IPS-15b (cell line): ENCODE measurements at regions not wholly inside any gene's neighbourhood (a gene's known extent, or its start where the extent isn't known, plus 50 kb on each side); places are given as distances from the start of the nearest gene placed in this dataset.
"Not testable (repeated sequence)": the region's sequence is repeated elsewhere in the genome, so short reads cannot be mapped to it uniquely, and the experiment has no call there.

ENCODE experiments used
- H3K27me3 ChIP-seq: one replicate; pipeline ENCODE4 v1.6.1; 2013; ENCODE audit warnings: low read length; ENCODE audit not compliant: control insufficient read depth, insufficient read depth
- H3K36me3 ChIP-seq: one replicate; pipeline ENCODE4 v1.6.1; 2013; ENCODE audit warnings: low read length; ENCODE audit not compliant: control insufficient read depth, insufficient read depth
- H3K4me1 ChIP-seq: one replicate; pipeline ENCODE4 v1.6.1; 2013; ENCODE audit warnings: mild to moderate bottlenecking, low read length; ENCODE audit not compliant: control insufficient read depth, insufficient read depth
- H3K4me3 ChIP-seq: one replicate; pipeline ENCODE4 v1.5.1; 2013; ENCODE audit warnings: low read depth, low read length
- H3K9ac ChIP-seq: one replicate; pipeline ENCODE4 v1.6.1; 2013; ENCODE audit warnings: low read depth, mild to moderate bottlenecking, low read length
- H3K9me3 ChIP-seq: one replicate; pipeline ENCODE4 v1.6.1; 2013; ENCODE audit warnings: mild to moderate bottlenecking, low read length; ENCODE audit not compliant: control insufficient read depth, insufficient read depth

DNA sequence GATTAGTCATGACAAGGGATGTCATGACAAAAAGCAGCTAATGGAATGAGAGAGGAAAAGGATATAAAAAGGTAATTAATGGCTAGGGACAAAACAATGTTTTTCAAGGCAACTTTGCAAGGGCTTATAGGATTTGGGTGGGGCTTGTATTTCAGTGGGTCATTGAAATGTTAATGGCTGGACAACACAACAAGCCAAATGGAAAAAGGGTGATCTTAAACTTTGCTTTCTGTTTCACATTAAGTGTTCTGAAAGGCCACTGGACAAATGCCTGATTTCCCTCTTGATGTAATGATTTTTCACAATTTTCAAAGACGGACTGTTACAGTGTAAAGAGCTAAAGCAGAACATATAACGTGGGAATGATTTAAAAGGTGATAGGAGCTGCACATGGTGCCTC is 345.0 kb downstream of the TUSC7 start:
- H3K27me3 ChIP-seq, result no peaks in the 10 kb centered on the region
- H3K4me3 ChIP-seq, result no peak overlapping the region
- peaks cover 20% of the 10 kb centered on the region for H3K4me1 ChIP-seq
- H3K9me3 ChIP-seq, result no peaks in the 10 kb centered on the region
- H3K9ac ChIP-seq, result no peak overlapping the region
- no peaks in the 10 kb centered on the region for H3K36me3 ChIP-seq

DNA sequence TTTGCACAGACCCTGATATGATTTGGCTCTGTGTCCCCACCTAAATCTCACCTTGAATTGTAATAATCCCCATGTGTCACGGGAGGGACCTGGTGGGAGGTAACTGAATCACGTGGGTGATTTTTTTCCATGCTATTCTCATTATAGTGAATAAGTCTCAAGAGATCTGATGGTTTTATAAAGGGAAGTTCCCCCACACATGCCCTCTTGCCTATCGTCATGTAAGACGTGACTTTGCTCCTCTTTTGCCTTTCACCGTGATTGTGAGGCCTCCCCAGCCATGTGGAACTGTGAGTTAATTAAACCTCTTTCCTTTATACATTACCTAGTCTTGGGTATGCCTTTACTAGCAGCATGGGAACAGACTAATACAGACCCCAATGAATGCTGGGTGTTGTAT is 347.4 kb downstream of the TUSC7 start:
- H3K27me3 ChIP-seq, H3K9ac ChIP-seq, H3K36me3 ChIP-seq, H3K9me3 ChIP-seq, H3K4me3 ChIP-seq: not testable (repeated sequence)
- H3K4me1 ChIP-seq, result peaks cover 37% of the 10 kb centered on the region

DNA sequence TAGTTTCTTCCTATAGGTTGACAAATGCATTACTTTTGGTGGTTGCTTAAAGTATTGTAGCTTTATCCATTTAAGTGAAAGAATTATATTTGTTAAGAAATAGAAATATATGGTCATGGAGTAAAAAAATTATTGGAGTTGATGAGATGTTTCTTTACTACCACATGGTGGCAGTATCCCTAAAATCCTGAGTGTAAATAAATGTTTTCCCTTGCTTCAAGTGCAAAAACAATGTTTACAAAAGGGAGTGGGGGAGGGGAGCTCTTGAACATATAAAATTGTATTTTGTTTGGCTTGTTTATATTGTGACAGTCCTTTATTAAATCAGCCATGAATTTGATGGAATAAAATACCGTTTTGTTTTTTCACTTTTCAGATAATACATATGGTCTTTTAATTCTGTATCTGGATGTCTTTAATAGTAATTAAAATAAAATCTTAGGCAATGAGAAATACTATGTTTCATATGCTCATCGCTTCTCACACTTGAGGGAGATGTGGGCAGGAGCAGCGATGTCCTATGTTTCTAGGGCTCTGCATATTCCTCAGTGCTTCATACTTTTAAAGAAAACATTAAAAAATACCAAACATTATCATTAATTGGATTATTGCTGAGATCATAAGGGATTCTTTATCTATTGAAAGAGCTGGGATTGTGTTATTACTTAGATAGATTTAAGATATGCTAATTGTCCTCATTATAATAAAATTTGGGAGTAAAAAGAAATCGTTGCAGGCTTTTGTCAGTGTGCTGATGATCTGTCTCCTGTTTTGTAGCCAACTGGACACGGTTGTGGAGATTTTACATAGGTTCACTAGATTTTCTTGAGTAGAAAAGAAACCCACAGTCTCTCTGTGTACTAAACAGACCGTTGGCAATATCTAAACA is 349.7 kb downstream of the TUSC7 start:
- no peaks in the 10 kb centered on the region for H3K36me3 ChIP-seq
- H3K4me1 ChIP-seq, result peaks cover 34% of the 10 kb centered on the region
- H3K27me3 ChIP-seq, result no peaks in the 10 kb centered on the region
- no peak overlapping the region for H3K9ac ChIP-seq
- H3K4me3 ChIP-seq, result no peak overlapping the region
- no peaks in the 10 kb centered on the region for H3K9me3 ChIP-seq

DNA sequence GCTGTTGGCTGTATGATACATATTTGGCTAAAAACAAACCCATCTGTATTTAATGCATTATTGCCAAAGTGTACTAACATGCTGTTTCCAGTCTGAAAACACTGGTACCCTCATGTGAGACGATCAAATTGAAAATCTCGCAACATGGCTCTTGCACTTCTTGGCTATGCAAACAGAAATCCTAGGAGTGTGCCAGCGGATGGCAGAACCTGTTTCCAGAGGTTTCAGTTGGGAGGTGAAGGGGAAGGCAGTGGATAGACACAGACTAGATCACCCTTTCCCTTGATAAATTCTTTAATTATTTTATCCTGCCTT is 350.3 kb downstream of the TUSC7 start:
- peaks cover 28% of the 10 kb centered on the region for H3K4me1 ChIP-seq
- no peaks in the 10 kb centered on the region for H3K27me3 ChIP-seq
- H3K36me3 ChIP-seq, result no peaks in the 10 kb centered on the region
- H3K9me3 ChIP-seq, result no peaks in the 10 kb centered on the region
- no peak overlapping the region for H3K4me3 ChIP-seq
- no peak overlapping the region for H3K9ac ChIP-seq

DNA sequence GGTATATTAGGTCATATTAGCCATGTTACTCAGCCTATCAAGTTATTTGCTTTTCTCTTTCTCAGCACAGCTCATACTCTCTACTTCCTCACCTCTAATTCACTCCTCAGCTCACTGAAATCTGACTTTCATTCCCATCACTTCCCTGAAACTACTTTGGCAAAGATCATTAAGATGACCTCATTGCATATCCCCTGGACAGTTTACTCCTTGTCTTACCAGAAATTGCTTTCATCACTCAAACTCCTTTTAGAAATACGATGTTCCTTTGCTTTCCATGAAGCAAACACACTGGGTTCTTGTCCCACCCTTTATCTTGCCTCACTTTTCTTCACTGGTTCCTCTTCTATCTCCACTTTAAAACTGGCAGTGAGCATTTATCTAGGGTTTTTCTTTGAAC is 354.4 kb downstream of the TUSC7 start:
- no peak overlapping the region for H3K4me3 ChIP-seq
- H3K36me3 ChIP-seq, result no peaks in the 10 kb centered on the region
- no peak overlapping the region for H3K9ac ChIP-seq
- H3K27me3 ChIP-seq, result no peaks in the 10 kb centered on the region
- H3K9me3 ChIP-seq, result no peaks in the 10 kb centered on the region
- peaks cover 24% of the 10 kb centered on the region for H3K4me1 ChIP-seq

DNA sequence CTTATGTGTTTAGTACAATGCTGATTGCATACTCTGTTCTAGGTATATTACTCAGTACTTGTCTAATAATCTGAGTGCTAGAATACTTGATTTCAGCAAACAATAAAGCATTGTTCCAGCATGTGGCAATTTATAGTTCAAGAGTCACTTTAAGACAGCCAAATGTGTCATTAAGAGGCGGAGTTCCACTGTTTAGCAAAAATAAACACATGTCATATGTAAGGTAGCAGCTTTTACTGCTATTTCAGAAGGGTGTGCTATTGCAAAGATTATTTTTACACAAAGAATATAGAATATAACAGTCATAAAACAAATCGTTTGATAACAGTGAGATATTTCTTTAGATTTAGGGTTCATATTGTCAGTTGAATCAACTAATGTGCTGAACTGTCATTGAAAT is 358.7 kb downstream of the TUSC7 start:
- Histone ChIP-seq H3K4me1 (no peaks in the 10 kb centered on the region), H3K27me3 (no peaks in the 10 kb centered on the region), H3K36me3 (no peaks in the 10 kb centered on the region), H3K4me3 (no peak overlapping the region), H3K9ac (no peak overlapping the region), H3K9me3 (no peaks in the 10 kb centered on the region)

DNA sequence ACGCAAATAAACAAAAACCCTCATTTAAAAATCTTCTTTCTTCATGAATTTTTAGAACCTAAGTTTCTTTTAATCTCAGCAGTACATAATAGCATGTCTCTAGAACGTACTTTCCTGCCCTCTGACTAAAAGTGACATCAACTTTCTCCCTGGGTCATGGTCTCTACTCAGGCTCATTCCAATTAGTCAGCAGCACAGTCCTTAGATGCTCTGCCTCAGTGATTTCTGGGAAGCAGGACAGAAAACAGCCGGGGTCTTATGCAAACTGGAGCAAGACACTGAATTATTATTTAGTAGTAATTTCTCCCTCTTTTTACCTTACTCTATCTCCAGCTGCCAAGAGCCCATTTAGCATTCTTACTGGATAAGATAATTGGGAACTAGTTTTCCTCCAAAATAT is 365.2 kb downstream of the TUSC7 start:
- Histone ChIP-seq H3K27me3 (no peaks in the 10 kb centered on the region), H3K4me1 (peaks cover under 1% of the 10 kb centered on the region), H3K9ac (no peak overlapping the region), H3K9me3 (no peaks in the 10 kb centered on the region), H3K4me3 (no peak overlapping the region), H3K36me3 (no peaks in the 10 kb centered on the region)

DNA sequence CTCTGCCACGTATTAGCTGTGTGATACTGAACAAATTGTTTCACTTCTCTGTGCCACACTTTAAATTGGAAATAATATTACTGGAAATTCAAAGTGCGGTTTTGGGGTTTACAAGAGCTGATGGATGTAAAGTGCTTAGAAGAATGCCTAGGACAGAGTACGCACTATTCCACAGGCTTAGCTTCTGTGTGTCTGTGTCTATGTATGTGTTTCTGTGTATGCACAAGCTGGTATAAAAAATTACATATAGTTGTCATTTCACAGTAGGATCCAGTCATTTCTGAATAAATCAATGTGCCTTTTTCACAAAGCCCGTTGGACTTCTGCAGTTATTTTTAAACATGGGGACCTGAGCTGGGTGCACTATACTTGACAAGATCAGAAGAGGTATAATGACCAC is 370.4 kb downstream of the TUSC7 start:
- H3K4me3 ChIP-seq, result no peak overlapping the region
- H3K4me1 ChIP-seq, result peaks cover 9% of the 10 kb centered on the region
- no peaks in the 10 kb centered on the region for H3K36me3 ChIP-seq
- no peak overlapping the region for H3K9ac ChIP-seq
- no peaks in the 10 kb centered on the region for H3K9me3 ChIP-seq
- no peaks in the 10 kb centered on the region for H3K27me3 ChIP-seq

DNA sequence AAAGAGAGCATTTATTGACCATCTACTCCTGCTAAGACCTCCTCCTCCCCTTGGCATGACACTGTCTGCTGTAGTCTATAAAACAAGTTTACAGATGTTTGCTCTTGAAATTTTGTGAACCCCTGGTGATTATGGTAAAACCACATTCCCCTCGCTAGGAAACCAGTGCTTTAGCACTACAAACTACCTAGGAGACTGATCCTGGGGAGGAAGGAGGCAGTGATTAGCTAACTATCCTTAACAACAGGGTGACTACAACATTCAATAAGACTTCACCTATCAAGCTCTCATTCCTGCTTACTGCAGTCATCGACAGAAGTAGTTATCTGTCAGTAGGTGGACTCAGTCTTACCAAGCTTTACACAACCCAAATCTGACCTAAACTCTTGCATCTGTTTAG is 371.3 kb downstream of the TUSC7 start:
- H3K9me3 ChIP-seq, result no peaks in the 10 kb centered on the region
- H3K4me1 ChIP-seq, result peaks cover 9% of the 10 kb centered on the region
- no peak overlapping the region for H3K4me3 ChIP-seq
- H3K36me3 ChIP-seq, result no peaks in the 10 kb centered on the region
- H3K27me3 ChIP-seq, result no peaks in the 10 kb centered on the region
- no peak overlapping the region for H3K9ac ChIP-seq

DNA sequence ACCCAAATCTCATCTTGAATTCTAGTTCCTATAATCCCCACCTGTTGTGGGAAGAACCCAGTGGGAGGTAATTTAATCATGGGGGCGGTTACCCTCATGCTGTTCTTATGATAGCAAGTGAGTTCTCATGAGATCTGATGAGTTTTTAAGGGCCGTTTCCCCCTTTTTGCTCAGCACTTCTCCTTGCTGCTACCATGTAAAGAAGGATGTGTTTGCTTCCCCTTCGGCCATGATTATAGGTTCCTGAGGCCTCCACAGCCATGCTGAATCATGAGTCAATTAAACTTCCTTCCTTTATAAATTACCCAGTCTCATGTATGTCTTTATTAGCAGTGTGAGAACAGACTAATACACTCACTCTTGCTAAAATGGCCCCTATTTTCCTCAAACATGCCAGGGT is 374.7 kb downstream of the TUSC7 start:
- Histone ChIP-seq H3K4me1 (peaks cover 9% of the 10 kb centered on the region), H3K9me3 (no peaks in the 10 kb centered on the region), H3K27me3 (no peaks in the 10 kb centered on the region), H3K9ac (no peak overlapping the region), H3K4me3 (no peak overlapping the region), H3K36me3 (no peaks in the 10 kb centered on the region)

DNA sequence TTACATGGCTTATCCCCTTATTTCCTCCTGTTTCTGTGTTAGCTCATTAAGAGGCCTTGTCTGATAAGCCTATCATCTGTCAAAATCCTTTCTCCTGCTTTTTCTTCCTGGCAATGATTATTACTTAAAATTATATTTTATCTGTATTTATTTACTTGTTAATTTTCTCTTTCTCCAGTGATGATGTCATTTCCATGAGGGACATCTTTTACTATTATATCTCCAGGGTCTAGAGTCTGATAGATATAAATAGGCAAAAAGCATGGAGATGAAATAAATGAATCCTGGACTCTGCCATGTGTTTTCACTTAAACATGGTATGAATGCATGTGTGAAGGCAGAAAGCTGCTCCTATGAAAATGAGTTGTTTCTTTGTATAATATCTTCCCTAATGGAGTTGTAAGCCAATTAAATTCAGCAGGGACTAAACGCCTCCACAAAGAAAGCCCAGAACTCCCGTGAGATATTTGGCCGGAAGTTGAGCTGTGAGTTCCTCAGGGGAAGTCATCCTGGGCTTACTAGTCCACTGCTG is 375.2 kb downstream of the TUSC7 start:
- Histone ChIP-seq H3K27me3 (no peaks in the 10 kb centered on the region), H3K4me1 (peaks cover 9% of the 10 kb centered on the region), H3K4me3 (no peak overlapping the region), H3K9me3 (no peaks in the 10 kb centered on the region), H3K36me3 (no peaks in the 10 kb centered on the region), H3K9ac (no peak overlapping the region)

DNA sequence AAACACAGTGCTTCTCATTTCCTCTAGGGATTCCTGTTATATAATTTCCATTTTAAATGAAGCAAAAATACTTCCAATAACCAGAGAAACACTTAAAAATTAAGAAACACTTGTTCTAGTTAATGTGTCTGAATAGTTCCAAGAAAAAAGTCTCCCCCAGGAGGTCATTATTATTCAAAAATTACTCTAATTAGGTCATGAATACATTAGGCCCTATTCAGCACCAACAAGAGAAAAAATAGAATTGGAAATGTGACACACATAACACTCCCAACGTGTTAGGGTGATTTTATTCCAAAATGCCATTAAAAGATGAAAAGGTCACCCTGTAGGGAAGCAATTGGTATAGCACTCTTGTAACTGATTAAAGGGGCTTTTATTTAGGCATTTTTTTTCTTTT is 382.1 kb downstream of the TUSC7 start:
- Histone ChIP-seq H3K4me3 (no peak overlapping the region), H3K27me3 (no peaks in the 10 kb centered on the region)

More for the DNA sequence above, 382.1 kb downstream of the TUSC7 start:
- no peaks in the 10 kb centered on the region for H3K4me1 ChIP-seq
- H3K9ac ChIP-seq, result no peak overlapping the region
- H3K36me3 ChIP-seq, result no peaks in the 10 kb centered on the region
- H3K9me3 ChIP-seq, result no peaks in the 10 kb centered on the region
